ENCODE measurements at regions not wholly inside any gene's neighbourhood (a gene's known extent, or its start where the extent isn't known, plus 50 kb on each side); places are given as distances from the start of the nearest gene placed in this dataset.

DNA sequence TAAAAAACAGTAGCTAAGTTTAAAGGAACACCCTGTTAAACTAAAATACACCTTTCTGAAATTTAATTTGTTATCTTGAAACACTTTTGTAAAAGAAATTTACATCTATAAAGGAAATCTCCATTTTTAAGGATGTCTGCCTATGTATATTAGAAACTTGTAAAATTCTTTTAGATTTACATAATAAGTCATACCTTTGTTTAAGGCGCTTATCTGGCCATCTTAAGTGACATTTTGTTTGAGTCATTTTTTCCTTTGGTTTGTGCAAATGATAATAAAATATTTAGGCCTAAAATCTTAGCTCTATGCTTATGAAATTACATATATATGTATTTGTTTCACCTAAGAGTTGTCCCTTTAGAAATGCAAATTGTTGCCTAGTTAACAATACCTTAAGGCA, 1193.4 kb downstream of the FSCB start:
- no peaks in the 10 kb centered on the region for H3K79me2 ChIP-seq (ENCODE audit: insufficient read depth, low read depth)
- no peaks in the 10 kb centered on the region for H4K20me1 ChIP-seq (ENCODE audit: insufficient read depth)
- no peak overlapping the region for H3K4me3 ChIP-seq (IDR thresholded peaks at IDR 0.05; ENCODE audit: insufficient read depth, low read depth, low read length)
- no peaks in the 10 kb centered on the region for H3K36me3 ChIP-seq (ENCODE audit: insufficient read depth)
- H2AFZ ChIP-seq (ENCODE audit: low read depth) = no peak overlapping the region
- no peak overlapping the region for H3K4me2 ChIP-seq
- H3K27me3 ChIP-seq (ENCODE audit: insufficient read depth, low read depth) = no peaks in the 10 kb centered on the region
- H3K9ac ChIP-seq = no peak overlapping the region
- TF ChIP-seq, protein P1, sequence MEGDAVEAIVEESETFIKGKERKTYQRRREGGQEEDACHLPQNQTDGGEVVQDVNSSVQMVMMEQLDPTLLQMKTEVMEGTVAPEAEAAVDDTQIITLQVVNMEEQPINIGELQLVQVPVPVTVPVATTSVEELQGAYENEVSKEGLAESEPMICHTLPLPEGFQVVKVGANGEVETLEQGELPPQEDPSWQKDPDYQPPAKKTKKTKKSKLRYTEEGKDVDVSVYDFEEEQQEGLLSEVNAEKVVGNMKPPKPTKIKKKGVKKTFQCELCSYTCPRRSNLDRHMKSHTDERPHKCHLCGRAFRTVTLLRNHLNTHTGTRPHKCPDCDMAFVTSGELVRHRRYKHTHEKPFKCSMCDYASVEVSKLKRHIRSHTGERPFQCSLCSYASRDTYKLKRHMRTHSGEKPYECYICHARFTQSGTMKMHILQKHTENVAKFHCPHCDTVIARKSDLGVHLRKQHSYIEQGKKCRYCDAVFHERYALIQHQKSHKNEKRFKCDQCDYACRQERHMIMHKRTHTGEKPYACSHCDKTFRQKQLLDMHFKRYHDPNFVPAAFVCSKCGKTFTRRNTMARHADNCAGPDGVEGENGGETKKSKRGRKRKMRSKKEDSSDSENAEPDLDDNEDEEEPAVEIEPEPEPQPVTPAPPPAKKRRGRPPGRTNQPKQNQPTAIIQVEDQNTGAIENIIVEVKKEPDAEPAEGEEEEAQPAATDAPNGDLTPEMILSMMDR (conservative IDR thresholded peaks at IDR 0.05; ENCODE audit: low read depth, low read length) = no peak
- H3K4me1 ChIP-seq (ENCODE audit: low read depth, poor library complexity, severe bottlenecking) = no peaks in the 10 kb centered on the region
- H3K27ac ChIP-seq = no peak overlapping the region

DNA sequence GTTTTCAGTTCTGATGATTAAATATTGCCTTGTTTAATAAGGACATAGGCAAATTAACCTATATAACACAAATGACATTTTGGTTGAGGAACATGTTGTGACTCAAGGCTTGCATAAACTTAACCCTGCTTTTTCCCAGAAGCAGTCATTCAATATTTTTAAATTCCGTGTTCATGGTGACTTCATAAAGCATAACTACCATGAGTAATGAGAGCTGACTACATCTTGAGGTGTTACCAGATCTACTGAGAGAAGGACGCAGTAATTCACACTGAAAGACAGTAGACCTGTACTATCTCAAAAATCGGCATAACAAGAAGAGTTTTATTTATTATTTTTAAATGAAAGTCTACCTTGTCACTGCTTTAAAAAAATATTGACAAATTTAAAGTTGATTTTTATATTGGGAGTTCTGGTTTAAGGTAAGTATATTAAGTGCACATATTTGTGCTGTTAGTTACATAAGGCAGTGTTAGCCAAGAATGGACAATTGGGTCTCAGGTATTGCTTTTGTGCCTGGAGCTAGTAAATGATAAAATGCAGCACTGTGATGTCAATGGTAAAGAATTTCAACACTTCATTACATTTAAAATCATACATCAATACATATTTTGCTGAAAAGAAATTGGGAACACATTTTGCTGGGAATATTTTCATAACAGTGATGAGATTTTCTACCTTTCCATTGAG, 1198.5 kb downstream of the FSCB start:
- H3K4me2 ChIP-seq = no peak overlapping the region
- no peaks in the 10 kb centered on the region for H4K20me1 ChIP-seq (ENCODE audit: insufficient read depth)
- H3K27ac ChIP-seq = no peak overlapping the region
- H3K4me1 ChIP-seq (ENCODE audit: low read depth, poor library complexity, severe bottlenecking) = no peaks in the 10 kb centered on the region
- H3K27me3 ChIP-seq (ENCODE audit: insufficient read depth, low read depth) = no peaks in the 10 kb centered on the region
- H3K9ac ChIP-seq = no peak overlapping the region
- H3K36me3 ChIP-seq (ENCODE audit: insufficient read depth) = no peaks in the 10 kb centered on the region
- H3K4me3 ChIP-seq (IDR thresholded peaks at IDR 0.05; ENCODE audit: insufficient read depth, low read depth, low read length) = no peak overlapping the region
- no peak overlapping the region for H2AFZ ChIP-seq (ENCODE audit: low read depth)
- H3K79me2 ChIP-seq (ENCODE audit: insufficient read depth, low read depth) = no peaks in the 10 kb centered on the region
- TF ChIP-seq, protein P1 (conservative IDR thresholded peaks at IDR 0.05; ENCODE audit: low read depth, low read length) = no peak

DNA sequence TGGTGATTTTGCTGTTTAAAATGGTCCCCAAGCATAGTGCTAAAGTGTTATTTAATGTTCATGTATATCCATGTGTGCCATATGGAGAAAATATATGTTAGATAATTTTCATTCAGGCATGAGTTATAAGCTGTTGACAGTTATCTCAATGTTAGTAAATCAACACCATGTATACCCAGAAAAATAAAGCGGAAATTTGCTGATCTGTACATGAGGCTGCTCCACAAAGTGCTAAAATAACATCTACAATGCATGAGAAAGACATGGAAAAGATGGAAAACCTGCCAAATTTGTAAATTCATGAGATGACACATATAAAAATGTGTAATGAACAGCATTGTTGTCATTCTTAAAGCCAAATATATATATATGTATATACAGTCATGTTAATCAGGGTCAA, 1199.2 kb downstream of the FSCB start:
- Histone ChIP-seq H3K4me3 (IDR thresholded peaks at IDR 0.05; ENCODE audit: insufficient read depth, low read depth, low read length) (no peak overlapping the region), H3K4me2 (no peak overlapping the region), H3K27me3 (ENCODE audit: insufficient read depth, low read depth) (no peaks in the 10 kb centered on the region), H3K79me2 (ENCODE audit: insufficient read depth, low read depth) (no peaks in the 10 kb centered on the region), H3K27ac (no peak overlapping the region), H3K4me1 (ENCODE audit: low read depth, poor library complexity, severe bottlenecking) (no peaks in the 10 kb centered on the region), H3K36me3 (ENCODE audit: insufficient read depth) (no peaks in the 10 kb centered on the region), H2AFZ (ENCODE audit: low read depth) (no peak overlapping the region), H3K9ac (no peak overlapping the region), H4K20me1 (ENCODE audit: insufficient read depth) (no peaks in the 10 kb centered on the region)
- TF ChIP-seq, protein P1 (conservative IDR thresholded peaks at IDR 0.05; ENCODE audit: low read depth, low read length) = no peak

DNA sequence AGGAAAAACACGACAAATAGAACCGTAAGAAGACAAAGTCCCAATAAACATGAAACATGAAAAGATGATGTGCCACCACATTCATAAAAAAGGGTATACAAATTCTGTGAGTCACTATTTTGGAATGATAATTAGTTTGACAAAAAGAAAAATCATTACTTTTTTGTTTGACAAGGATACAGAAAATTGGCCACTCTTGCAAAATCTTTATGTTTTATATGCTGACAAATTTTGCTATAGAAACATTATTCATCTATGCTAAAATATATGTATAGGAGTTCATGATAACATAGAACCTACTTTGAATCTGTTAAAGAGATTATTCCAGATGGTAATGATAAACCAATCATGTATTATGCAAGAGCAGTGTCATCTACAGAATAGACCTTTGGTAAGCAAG, 1201.0 kb downstream of the FSCB start:
- Histone ChIP-seq H3K4me2 (no peak overlapping the region), H3K27me3 (ENCODE audit: insufficient read depth, low read depth) (no peaks in the 10 kb centered on the region), H3K4me1 (ENCODE audit: low read depth, poor library complexity, severe bottlenecking) (no peaks in the 10 kb centered on the region), H3K79me2 (ENCODE audit: insufficient read depth, low read depth) (no peaks in the 10 kb centered on the region), H4K20me1 (ENCODE audit: insufficient read depth) (no peaks in the 10 kb centered on the region), H3K4me3 (IDR thresholded peaks at IDR 0.05; ENCODE audit: insufficient read depth, low read depth, low read length) (no peak overlapping the region), H3K27ac (no peak overlapping the region), H3K36me3 (ENCODE audit: insufficient read depth) (no peaks in the 10 kb centered on the region), H3K9ac (no peak overlapping the region), H2AFZ (ENCODE audit: low read depth) (no peak overlapping the region)
- TF ChIP-seq, protein P1 (conservative IDR thresholded peaks at IDR 0.05; ENCODE audit: low read depth, low read length) = no peak

All from KMS-11 (cell line).